Neural cell (in vitro differentiated cells): ENCODE measurements at regions not wholly inside any gene's neighbourhood (a gene's known extent, or its start where the extent isn't known, plus 50 kb on each side); places are given as distances from the start of the nearest gene placed in this dataset.

Experiments used
- CTCF ChIP-seq: fragments of 450-650 bp; IDR thresholded peaks from 2 replicates; pipeline ENCODE4 v1.5.1; 2014; ENCODE audit warnings: antibody characterized with exemption, mild to moderate bottlenecking, moderate library complexity; ENCODE audit not compliant: poor library complexity, severe bottlenecking
- EP300 ChIP-seq: fragments of 450-650 bp; conservative IDR thresholded peaks from 2 replicates; pipeline ENCODE4 v1.6.1; 2014; ENCODE audit warnings: antibody characterized with exemption, mild to moderate bottlenecking, moderate library complexity; ENCODE audit not compliant: poor library complexity, severe bottlenecking
- EZH2 ChIP-seq: fragments of 200-600, 300-800 bp; shearing (Covaris generic), sonication (generic); IDR thresholded peaks from 2 replicates; pipeline ENCODE4 v1.6.1; 2014; ENCODE audit warnings: antibody characterized with exemption, low read length, borderline replicate concordance, mild to moderate bottlenecking; ENCODE audit not compliant: insufficient read depth, poor library complexity, severe bottlenecking
- POLR2AphosphoS5 ChIP-seq: IDR thresholded peaks from 2 replicates; pipeline ENCODE4 v1.6.1; 2012
- RAD21 ChIP-seq: fragments of 450-650 bp; conservative IDR thresholded peaks from 2 replicates; pipeline ENCODE4 v1.6.1; 2014; ENCODE audit warnings: antibody characterized with exemption, mild to moderate bottlenecking, moderate library complexity
- REST ChIP-seq: IDR thresholded peaks from 2 replicates; pipeline ENCODE4 v1.6.1; 2012; ENCODE audit warnings: borderline replicate concordance
- SMC3 ChIP-seq: fragments of 450-650 bp; conservative IDR thresholded peaks from 2 replicates; pipeline ENCODE4 v1.6.1; 2014; ENCODE audit warnings: antibody characterized with exemption, mild to moderate bottlenecking, moderate library complexity; ENCODE audit not compliant: poor library complexity
- TAF1 ChIP-seq: IDR thresholded peaks from 2 replicates; pipeline ENCODE4 v1.6.1; 2012; ENCODE audit warnings: low read depth

GRCh38 chrX:68918202-68918601, 89.4 kb downstream of the EFNB1 start:
- TF ChIP-seq CTCF, result no peak
- TF ChIP-seq POLR2AphosphoS5, result no peak
- TF ChIP-seq REST, result no peak
- no peak for TF ChIP-seq EP300
- no peak for TF ChIP-seq EZH2
- TF ChIP-seq TAF1, result no peak
- TF ChIP-seq SMC3, result no peak
- TF ChIP-seq RAD21, result no peak
